ENCODE measurements at regions not wholly inside any gene's neighbourhood (a gene's known extent, or its start where the extent isn't known, plus 50 kb on each side); places are given as distances from the start of the nearest gene placed in this dataset.

- no peak for DNase-seq
Measured at GRCh38 chr12:125193376-125194152, 128.3 kb downstream of the AACS start.

GRCh38 chr12:125194163-125194773 lies 129.0 kb downstream of the AACS start:
- no peak for DNase-seq

- no peak for DNase-seq
Measured at GRCh38 chr12:125194987-125195386, 129.8 kb downstream of the AACS start.

- no peak for DNase-seq
Measured at GRCh38 chr12:125197326-125197725, 132.1 kb downstream of the AACS start.

GRCh38 chr12:125198652-125199051 lies 133.4 kb downstream of the AACS start:
- no peak for DNase-seq

GRCh38 chr12:125201090-125201489 lies 135.9 kb downstream of the AACS start:
- no peak for DNase-seq

- no peak for DNase-seq
Measured at GRCh38 chr12:125201940-125202339, 136.7 kb downstream of the AACS start.

- DNase-seq, result no peak
Measured at GRCh38 chr12:125202421-125202820, 137.2 kb downstream of the AACS start.

- DNase-seq, result no peak
Measured at GRCh38 chr12:125203145-125203765, 138.0 kb downstream of the AACS start.

GRCh38 chr12:125205386-125205785 lies 140.2 kb downstream of the AACS start:
- no peak for DNase-seq

GRCh38 chr12:125206711-125207110 lies 141.5 kb downstream of the AACS start:
- DNase-seq, result no peak

GRCh38 chr12:125208334-125208733 lies 143.1 kb downstream of the AACS start:
- no peak for DNase-seq

GRCh38 chr12:125208942-125209341 lies 143.7 kb downstream of the AACS start:
- no peak for DNase-seq

- DNase-seq, result no peak
Measured at GRCh38 chr12:125210104-125210755, 145.0 kb downstream of the AACS start.

GRCh38 chr12:125211464-125211863 lies 146.2 kb downstream of the AACS start:
- no peak for DNase-seq

- DNase-seq, result no peak
Measured at GRCh38 chr12:125214289-125214688, 149.1 kb downstream of the AACS start.

- DNase-seq, result no peak
Measured at GRCh38 chr12:125216756-125217155, 151.5 kb downstream of the AACS start.

- no peak for DNase-seq
Measured at GRCh38 chr12:125217308-125217707, 152.1 kb downstream of the AACS start.

- no peak for DNase-seq
Measured at GRCh38 chr12:125218952-125219351, 153.7 kb downstream of the AACS start.

GRCh38 chr12:125220404-125221273 lies 155.4 kb downstream of the AACS start:
- no peak for DNase-seq

- DNase-seq, result no peak
Measured at GRCh38 chr12:125221602-125222001, 156.4 kb downstream of the AACS start.

- no peak for DNase-seq
Measured at GRCh38 chr12:125222876-125223275, 157.6 kb downstream of the AACS start.

- DNase-seq, result no peak
Measured at GRCh38 chr12:125225641-125226040, 160.4 kb downstream of the AACS start.

Measured in GOT3 (cell line).